ENCODE measurements at regions not wholly inside any gene's neighbourhood (a gene's known extent, or its start where the extent isn't known, plus 50 kb on each side); places are given as distances from the start of the nearest gene placed in this dataset.
"Not testable (repeated sequence)": the region's sequence is repeated elsewhere in the genome, so short reads cannot be mapped to it uniquely, and the experiment has no call there.

GRCh38 chr1:204785023-204785422 lies 85.6 kb upstream of the NFASC start:
- TF ChIP-seq CTCF (conservative IDR thresholded peaks at IDR 0.05; ENCODE audit: low read length); EZH2phosphoT487 (IDR thresholded peaks at IDR 0.05; ENCODE audit: borderline replicate concordance): not testable (repeated sequence)
